LNCaP clone FGC (cell line): ENCODE measurements at regions not wholly inside any gene's neighbourhood (a gene's known extent, or its start where the extent isn't known, plus 50 kb on each side); places are given as distances from the start of the nearest gene placed in this dataset.

Experiments
- DNase-seq: peaks from one replicate; pipeline ENCODE4 v3.0.0-alpha.2; 2011; ENCODE audit warnings: low read depth
- H3K4me3 ChIP-seq: 2 replicates; pipeline ENCODE4 v1.5.1; 2011; ENCODE audit warnings: mild to moderate bottlenecking, low read depth, low read length, control low read depth
- TF ChIP-seq, protein P1 (sequence below): IDR thresholded peaks from 2 replicates; pipeline ENCODE4 v1.5.1; 2012; ENCODE audit warnings: mild to moderate bottlenecking; ENCODE audit not compliant: control insufficient read depth, insufficient read depth; ENCODE audit errors: extremely low read depth

DNA sequence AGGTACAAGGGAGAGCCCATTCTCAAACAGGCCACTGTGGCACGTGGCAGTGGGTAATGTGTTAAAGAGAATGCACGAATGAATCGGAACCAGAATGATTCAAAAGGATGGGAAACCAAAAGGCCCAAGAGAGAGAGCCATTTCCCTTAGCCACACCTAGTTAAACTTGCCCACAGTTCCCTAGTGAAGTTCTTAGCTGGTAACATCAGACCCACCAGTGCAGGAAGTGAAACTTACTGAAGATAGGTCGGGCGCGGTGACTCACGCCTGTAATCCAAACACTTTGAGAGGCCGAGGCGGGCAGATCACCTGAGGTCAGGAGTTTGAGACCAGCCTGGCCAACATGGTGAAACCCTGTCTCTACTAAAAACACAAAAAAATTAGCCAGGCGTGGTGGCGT, 97.1 kb downstream of the MEX3B start:
- TF ChIP-seq, protein P1, sequence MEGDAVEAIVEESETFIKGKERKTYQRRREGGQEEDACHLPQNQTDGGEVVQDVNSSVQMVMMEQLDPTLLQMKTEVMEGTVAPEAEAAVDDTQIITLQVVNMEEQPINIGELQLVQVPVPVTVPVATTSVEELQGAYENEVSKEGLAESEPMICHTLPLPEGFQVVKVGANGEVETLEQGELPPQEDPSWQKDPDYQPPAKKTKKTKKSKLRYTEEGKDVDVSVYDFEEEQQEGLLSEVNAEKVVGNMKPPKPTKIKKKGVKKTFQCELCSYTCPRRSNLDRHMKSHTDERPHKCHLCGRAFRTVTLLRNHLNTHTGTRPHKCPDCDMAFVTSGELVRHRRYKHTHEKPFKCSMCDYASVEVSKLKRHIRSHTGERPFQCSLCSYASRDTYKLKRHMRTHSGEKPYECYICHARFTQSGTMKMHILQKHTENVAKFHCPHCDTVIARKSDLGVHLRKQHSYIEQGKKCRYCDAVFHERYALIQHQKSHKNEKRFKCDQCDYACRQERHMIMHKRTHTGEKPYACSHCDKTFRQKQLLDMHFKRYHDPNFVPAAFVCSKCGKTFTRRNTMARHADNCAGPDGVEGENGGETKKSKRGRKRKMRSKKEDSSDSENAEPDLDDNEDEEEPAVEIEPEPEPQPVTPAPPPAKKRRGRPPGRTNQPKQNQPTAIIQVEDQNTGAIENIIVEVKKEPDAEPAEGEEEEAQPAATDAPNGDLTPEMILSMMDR: no peak
- H3K4me3 ChIP-seq: no peak overlapping the region
- DNase-seq: no peak

DNA sequence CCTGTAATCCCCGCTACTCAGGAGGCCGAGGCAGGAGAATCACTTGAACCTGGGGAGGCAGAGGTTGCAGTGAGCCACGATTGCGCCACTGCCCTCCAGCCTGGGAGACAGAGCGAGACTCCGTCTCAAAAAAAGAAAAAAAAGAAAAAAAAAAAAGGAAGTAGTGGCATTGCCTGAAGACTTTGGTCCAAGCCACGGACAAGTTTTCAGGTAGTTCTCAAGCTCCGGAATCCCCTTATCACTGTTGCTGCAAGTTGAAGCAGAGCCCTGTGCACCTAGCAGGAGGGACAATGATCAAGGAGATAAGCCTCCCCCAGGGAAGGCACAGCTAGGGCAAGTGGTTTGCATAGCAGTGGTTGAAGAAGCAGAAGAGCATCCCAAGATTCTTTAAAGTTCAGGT, 97.6 kb downstream of the MEX3B start:
- H3K4me3 ChIP-seq: no peak overlapping the region
- TF ChIP-seq, protein P1: no peak
- DNase-seq: no peak

DNA sequence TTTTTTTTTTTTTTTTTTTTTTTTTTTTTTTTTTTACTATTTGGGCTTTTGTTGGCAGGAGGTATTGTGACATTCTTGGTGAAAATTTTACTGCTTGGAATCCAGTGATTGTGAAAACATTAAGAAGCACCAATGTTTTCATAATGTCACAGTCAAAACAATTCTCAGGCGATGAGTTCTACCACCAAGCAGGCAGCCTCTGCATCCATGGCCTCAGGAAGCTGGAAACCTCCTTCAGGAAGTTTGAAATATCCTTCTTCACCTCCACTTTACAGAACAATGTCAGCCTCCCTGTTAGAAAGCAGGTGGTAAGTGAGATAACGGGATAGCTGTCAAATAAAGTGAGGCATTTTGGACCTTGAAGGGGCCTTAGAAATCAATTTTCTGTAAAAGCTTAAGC, 98.3 kb downstream of the MEX3B start:
- DNase-seq: no peak

DNA sequence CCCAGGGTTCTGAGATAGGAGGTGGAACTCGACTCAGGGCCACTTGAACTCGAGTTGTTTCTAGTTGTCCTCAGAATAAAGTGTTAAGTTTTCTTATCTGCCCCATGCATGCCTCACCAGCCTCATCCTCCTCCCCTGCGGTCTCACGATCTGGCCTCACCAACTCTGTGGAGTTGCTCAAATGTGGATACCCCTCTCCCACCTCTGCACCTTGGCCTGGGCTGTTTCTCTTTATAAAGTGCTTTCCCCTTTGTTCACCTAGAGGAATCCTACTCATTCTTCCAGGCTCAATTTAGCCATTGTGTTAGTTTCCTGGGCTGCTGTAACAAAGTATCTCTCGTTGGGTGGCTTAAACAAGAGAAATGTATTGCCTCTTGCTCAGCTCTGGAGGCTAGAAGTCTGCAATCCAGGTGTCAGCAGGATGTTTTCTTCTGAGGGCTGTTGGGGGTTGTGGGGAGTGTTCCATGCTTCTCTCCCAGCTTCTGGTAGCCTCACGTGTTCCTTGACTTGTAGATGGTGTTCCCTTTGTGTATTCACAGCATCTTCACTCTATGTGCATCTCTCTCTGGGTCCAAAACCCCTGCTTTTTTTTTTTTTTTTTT, 100.7 kb downstream of the MEX3B start:
- no peak for DNase-seq
- TF ChIP-seq, protein P1: no peak

More for the DNA sequence above, 98.3 kb downstream of the MEX3B start:
- H3K4me3 ChIP-seq: no peak overlapping the region
- TF ChIP-seq, protein P1: no peak

DNA sequence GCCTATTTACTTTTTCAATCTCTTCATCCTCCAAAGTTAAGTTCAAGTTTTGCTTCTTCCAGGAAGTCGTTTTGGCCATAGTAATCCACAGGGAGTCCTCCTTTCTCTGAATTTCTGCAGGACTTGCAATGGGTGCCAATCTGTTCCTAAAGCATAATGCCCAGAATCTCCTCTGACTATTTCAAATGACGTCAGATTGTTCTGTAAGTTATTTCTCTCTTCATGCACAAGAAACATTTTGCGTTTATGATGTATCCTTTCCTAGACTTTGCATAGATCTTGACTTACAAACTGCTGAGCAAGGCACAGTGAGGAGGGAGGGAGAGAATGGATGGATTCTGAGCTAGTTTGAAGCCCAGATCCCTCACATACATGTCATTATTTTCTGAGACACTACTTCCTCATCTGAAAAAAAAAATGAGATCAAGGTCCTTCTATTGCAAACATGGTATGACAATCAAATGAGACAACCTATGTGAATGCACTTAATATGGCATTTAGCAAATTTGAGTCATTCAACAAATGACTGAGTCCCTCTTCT, 103.1 kb downstream of the MEX3B start:
- TF ChIP-seq, protein P1: no peak

More for the DNA sequence above, 100.7 kb downstream of the MEX3B start:
- no peak overlapping the region for H3K4me3 ChIP-seq

DNA sequence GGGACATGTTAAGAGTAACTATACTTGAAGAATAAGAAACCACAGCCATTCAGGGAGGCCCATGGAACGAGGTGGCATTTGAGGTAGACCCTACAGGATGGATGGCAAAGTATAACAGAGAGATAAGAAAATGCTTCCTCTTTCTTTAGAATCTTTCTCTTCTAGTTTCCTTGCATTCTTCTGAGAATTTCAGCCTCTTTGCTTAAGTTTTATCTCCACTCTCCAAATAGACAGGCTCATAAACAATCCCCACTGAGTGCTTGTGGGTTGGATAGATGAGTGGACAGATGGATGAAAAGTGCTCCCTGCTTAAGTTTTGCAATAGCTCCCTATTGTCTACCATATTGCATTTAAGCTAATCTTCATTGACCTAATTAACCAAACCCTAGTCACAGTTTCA, 103.7 kb downstream of the MEX3B start:
- DNase-seq: no peak
- TF ChIP-seq, protein P1: no peak
- H3K4me3 ChIP-seq: no peak overlapping the region

More for the DNA sequence above, 103.1 kb downstream of the MEX3B start:
- DNase-seq: no peak
- no peak overlapping the region for H3K4me3 ChIP-seq

DNA sequence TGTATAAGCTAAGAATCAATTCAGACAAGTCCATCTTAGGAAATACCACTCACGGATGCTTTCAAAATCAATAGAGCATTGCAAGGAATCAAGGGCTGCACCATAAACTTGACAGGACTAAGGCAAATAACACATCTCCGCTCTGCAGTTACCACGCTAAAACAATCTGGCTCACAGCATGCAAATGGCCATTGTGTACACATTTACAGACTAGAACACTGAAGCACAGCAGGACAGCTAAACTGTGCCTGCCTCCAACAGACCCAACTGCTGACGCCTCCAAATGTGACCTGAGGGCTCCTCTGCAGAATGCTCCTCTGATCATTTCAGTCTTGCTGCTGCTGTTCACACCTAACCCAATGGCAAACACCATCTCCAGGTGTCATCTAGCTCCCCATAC, 104.3 kb downstream of the MEX3B start:
- TF ChIP-seq, protein P1: no peak
- H3K4me3 ChIP-seq: no peak overlapping the region
- DNase-seq: no peak
